Smooth muscle cell (in vitro differentiated cells): ENCODE measurements at regions not wholly inside any gene's neighbourhood (a gene's known extent, or its start where the extent isn't known, plus 50 kb on each side); places are given as distances from the start of the nearest gene placed in this dataset.

Experiments used
- DNase-seq: peaks from one replicate; lab custom pipeline; 2025; ENCODE audit not compliant: unreplicated experiment; lab: John Stamatoyannopoulos, UW
- H2AFZ ChIP-seq: fragments of 200-600 bp; sonication (generic); 2 replicates; pipeline ENCODE4 v1.6.0; 2016; ENCODE audit warnings: antibody characterized with exemption, low read depth, mild to moderate bottlenecking
- H3F3A ChIP-seq: fragments of 200-600 bp; sonication (generic); 2 replicates; pipeline ENCODE4 v1.6.0; 2017; ENCODE audit warnings: antibody characterized with exemption, low read depth
- H3K27ac ChIP-seq: fragments of 200-600 bp; sonication (generic); 2 replicates; pipeline ENCODE4 v1.5.1; 2016; ENCODE audit warnings: low read depth, mild to moderate bottlenecking
- H3K27me3 ChIP-seq: fragments of 200-600 bp; sonication (generic); 2 replicates; pipeline ENCODE4 v1.6.1; 2016; ENCODE audit warnings: low read depth, mild to moderate bottlenecking
- H3K36me3 ChIP-seq: fragments of 200-600 bp; sonication (generic); 2 replicates; pipeline ENCODE4 v1.5.1; 2016; ENCODE audit warnings: low read depth
- H3K4me1 ChIP-seq: fragments of 200-600 bp; sonication (generic); 2 replicates; pipeline ENCODE4 v1.5.1; 2016; ENCODE audit warnings: low read depth
- H3K4me2 ChIP-seq: fragments of 200-600 bp; sonication (generic); 2 replicates; pipeline ENCODE4 v1.6.0; 2016; ENCODE audit warnings: mild to moderate bottlenecking
- H3K4me3 ChIP-seq: fragments of 200-600 bp; sonication (generic); 2 replicates; pipeline ENCODE4 v1.5.1; 2016; ENCODE audit warnings: mild to moderate bottlenecking
- H3K79me2 ChIP-seq: fragments of 200-600 bp; sonication (generic); 2 replicates; pipeline ENCODE4 v1.6.0; 2016; ENCODE audit warnings: low read depth, mild to moderate bottlenecking
- H3K9ac ChIP-seq: fragments of 200-600 bp; sonication (generic); 2 replicates; pipeline ENCODE4 v1.6.0; 2016; ENCODE audit warnings: low read depth
- H3K9me3 ChIP-seq: fragments of 200-600 bp; sonication (generic); replicated peaks from 2 replicates; pipeline ENCODE4 v1.5.1; 2016; ENCODE audit warnings: low read depth
- H4K20me1 ChIP-seq: fragments of 200-600 bp; sonication (generic); 2 replicates; pipeline ENCODE4 v1.6.0; 2016; ENCODE audit warnings: low read depth
- WGBS: methylation state at CpG from one replicate; pipeline ENCODE4 v1.1.7; 2016; ENCODE audit warnings: low lambda C conversion rate; 5-methylcytosine and 5-hydroxymethylcytosine counted together
- TF ChIP-seq, protein P1 (sequence below): fragments of 200-600 bp; sonication (generic); IDR thresholded peaks from 2 replicates; pipeline ENCODE4 v1.5.1; 2017; ENCODE audit warnings: borderline replicate concordance, mild to moderate bottlenecking, antibody characterized with exemption; ENCODE audit not compliant: insufficient read depth, poor library complexity, severe bottlenecking

GRCh38 chr1:80413969-80414368 lies 1386.8 kb upstream of the ADGRL2 start:
- no peaks in the 10 kb centered on the region for H3F3A ChIP-seq
- 89% methylated on average over 1 of the region's 1 CpG for WGBS
- no peak overlapping the region for H3K27ac ChIP-seq

DNA sequence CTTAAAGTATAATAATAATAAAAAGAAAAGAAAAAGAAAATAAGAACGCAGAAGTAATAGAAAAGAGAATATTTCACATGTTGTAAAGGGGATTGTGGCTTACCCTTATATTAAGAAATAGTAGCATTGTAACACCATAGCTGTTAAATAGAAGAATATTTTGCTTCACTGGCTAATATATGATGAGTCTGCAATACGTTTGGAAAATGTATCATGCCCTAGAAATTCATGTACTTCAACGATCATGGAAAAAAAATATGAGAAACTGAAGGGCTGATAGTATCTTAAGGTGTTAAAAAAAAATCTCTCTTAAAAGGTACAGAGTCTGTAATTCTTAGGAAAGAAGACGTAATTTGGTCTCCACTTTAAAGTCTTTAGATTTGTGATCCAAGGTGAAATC lies 1390.5 kb upstream of the ADGRL2 start:
- Histone ChIP-seq H3K27me3 (no peaks in the 10 kb centered on the region), H3K4me3 (no peak overlapping the region), H3F3A (no peaks in the 10 kb centered on the region), H3K79me2 (no peaks in the 10 kb centered on the region), H3K9ac (no peak overlapping the region), H3K36me3 (no peaks in the 10 kb centered on the region), H3K9me3 (no peaks in the 10 kb centered on the region), H2AFZ (no peak overlapping the region), H3K4me2 (no peak overlapping the region), H3K27ac (no peak overlapping the region), H4K20me1 (no peaks in the 10 kb centered on the region), H3K4me1 (no peaks in the 10 kb centered on the region)
- TF ChIP-seq, protein P1, sequence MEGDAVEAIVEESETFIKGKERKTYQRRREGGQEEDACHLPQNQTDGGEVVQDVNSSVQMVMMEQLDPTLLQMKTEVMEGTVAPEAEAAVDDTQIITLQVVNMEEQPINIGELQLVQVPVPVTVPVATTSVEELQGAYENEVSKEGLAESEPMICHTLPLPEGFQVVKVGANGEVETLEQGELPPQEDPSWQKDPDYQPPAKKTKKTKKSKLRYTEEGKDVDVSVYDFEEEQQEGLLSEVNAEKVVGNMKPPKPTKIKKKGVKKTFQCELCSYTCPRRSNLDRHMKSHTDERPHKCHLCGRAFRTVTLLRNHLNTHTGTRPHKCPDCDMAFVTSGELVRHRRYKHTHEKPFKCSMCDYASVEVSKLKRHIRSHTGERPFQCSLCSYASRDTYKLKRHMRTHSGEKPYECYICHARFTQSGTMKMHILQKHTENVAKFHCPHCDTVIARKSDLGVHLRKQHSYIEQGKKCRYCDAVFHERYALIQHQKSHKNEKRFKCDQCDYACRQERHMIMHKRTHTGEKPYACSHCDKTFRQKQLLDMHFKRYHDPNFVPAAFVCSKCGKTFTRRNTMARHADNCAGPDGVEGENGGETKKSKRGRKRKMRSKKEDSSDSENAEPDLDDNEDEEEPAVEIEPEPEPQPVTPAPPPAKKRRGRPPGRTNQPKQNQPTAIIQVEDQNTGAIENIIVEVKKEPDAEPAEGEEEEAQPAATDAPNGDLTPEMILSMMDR, result no peak
- WGBS, result 91% methylated on average over 4 of the region's 4 CpGs
- no peak for DNase-seq

More at GRCh38 chr1:80413969-80414368, 1386.8 kb upstream of the ADGRL2 start:
- TF ChIP-seq, protein P1, result no peak
- no peaks in the 10 kb centered on the region for H3K36me3 ChIP-seq
- H3K27me3 ChIP-seq, result no peaks in the 10 kb centered on the region
- no peak overlapping the region for H3K4me2 ChIP-seq
- no peak overlapping the region for H2AFZ ChIP-seq
- H4K20me1 ChIP-seq, result no peaks in the 10 kb centered on the region
- DNase-seq, result no peak
- no peak overlapping the region for H3K4me3 ChIP-seq
- H3K79me2 ChIP-seq, result no peaks in the 10 kb centered on the region
- H3K9me3 ChIP-seq, result no peaks in the 10 kb centered on the region
- no peaks in the 10 kb centered on the region for H3K4me1 ChIP-seq
- no peak overlapping the region for H3K9ac ChIP-seq

DNA sequence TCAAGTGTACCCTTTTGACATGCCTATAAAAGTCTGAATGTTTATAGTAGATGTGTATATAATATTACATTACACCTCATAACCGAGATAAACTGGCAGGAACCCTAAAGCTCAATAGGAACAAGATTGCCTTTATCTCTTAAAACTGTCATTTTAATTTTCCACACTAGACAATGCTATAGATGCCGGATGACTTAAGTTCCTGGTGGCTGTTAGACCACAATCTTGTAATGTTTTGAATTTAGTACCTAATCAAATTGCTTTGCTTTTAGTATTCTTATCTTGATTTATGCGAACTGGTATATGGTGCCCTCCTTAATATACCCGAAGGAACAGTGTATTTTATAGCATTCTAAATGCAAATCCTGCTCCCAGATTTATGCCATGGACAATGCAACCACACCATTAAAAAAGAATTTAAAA lies 1397.0 kb upstream of the ADGRL4 start:
- no peak for DNase-seq
- no peaks in the 10 kb centered on the region for H3K79me2 ChIP-seq
- H4K20me1 ChIP-seq, result no peaks in the 10 kb centered on the region
- no peak overlapping the region for H3K9ac ChIP-seq
- H3K9me3 ChIP-seq, result no peaks in the 10 kb centered on the region
- WGBS, result 65% methylated on average over 4 of the region's 4 CpGs
- no peak overlapping the region for H2AFZ ChIP-seq
- H3K27me3 ChIP-seq, result no peaks in the 10 kb centered on the region
- H3K4me1 ChIP-seq, result no peaks in the 10 kb centered on the region
- no peaks in the 10 kb centered on the region for H3F3A ChIP-seq
- no peaks in the 10 kb centered on the region for H3K36me3 ChIP-seq
- H3K4me2 ChIP-seq, result no peak overlapping the region
- no peak overlapping the region for H3K27ac ChIP-seq
- H3K4me3 ChIP-seq, result no peak overlapping the region
- TF ChIP-seq, protein P1, result no peak

- no peaks in the 10 kb centered on the region for H4K20me1 ChIP-seq
- 76% methylated on average over 3 of the region's 3 CpGs for WGBS
Observed at GRCh38 chr1:80402625-80403024, 1396.1 kb upstream of the ADGRL4 start.

More at GRCh38 chr1:80402625-80403024, 1396.1 kb upstream of the ADGRL4 start:
- no peaks in the 10 kb centered on the region for H3K27me3 ChIP-seq
- H3K36me3 ChIP-seq, result no peaks in the 10 kb centered on the region
- no peak overlapping the region for H3K4me3 ChIP-seq
- H3F3A ChIP-seq, result no peaks in the 10 kb centered on the region
- no peak overlapping the region for H3K4me2 ChIP-seq
- TF ChIP-seq, protein P1, result no peak
- no peak overlapping the region for H3K27ac ChIP-seq
- H3K4me1 ChIP-seq, result no peaks in the 10 kb centered on the region
- no peaks in the 10 kb centered on the region for H3K9me3 ChIP-seq
- H3K79me2 ChIP-seq, result no peaks in the 10 kb centered on the region
- no peak overlapping the region for H3K9ac ChIP-seq
- DNase-seq, result no peak
- no peak overlapping the region for H2AFZ ChIP-seq
